KBM-7 (cell line): ENCODE measurements at regions not wholly inside any gene's neighbourhood (a gene's known extent, or its start where the extent isn't known, plus 50 kb on each side); places are given as distances from the start of the nearest gene placed in this dataset.

Source experiments
- DNase-seq: peaks from one replicate; pipeline ENCODE4 v3.0.0-alpha.2; 2015
- in situ Hi-C: fragments of 300-500 bp; cut with MboI; formaldehyde crosslinking; loops from 2 replicates; pipeline ENCODE4 v1.14.3; 2020; ENCODE audit warnings: low sequenced_read_pairs, low pct_unique_long_range_greater_than_20kb, mixed read lengths

GRCh38 chr5:158644301-158644700 is 455.4 kb downstream of the EBF1 start:
- in situ Hi-C loops: no loop called here
- no peak for DNase-seq

- in situ Hi-C loops: no loop called here
- no peak for DNase-seq
These were observed 455.9 kb downstream of the EBF1 start for GRCh38 chr5:158643840-158644239.

GRCh38 chr5:158642879-158643278 is 456.8 kb downstream of the EBF1 start:
- DNase-seq: no peak
- in situ Hi-C loops: no loop called here

- in situ Hi-C loops: no loop called here
- DNase-seq: no peak
These were observed 458.7 kb downstream of the EBF1 start for GRCh38 chr5:158641016-158641415.

- no peak for DNase-seq
- in situ Hi-C loops: no loop called here
These were observed 459.1 kb downstream of the EBF1 start for GRCh38 chr5:158640593-158640980.

GRCh38 chr5:158639881-158640592 is 459.7 kb downstream of the EBF1 start:
- no peak for DNase-seq
- in situ Hi-C loops: no loop called here

GRCh38 chr5:158638396-158638795 is 461.3 kb downstream of the EBF1 start:
- DNase-seq: no peak
- in situ Hi-C loops: no loop called here

GRCh38 chr5:158637039-158637438 is 462.7 kb downstream of the EBF1 start:
- in situ Hi-C loops: no loop called here
- no peak for DNase-seq

GRCh38 chr5:158635565-158635964 is 464.2 kb downstream of the EBF1 start:
- in situ Hi-C loops: no loop called here
- DNase-seq: no peak

GRCh38 chr5:158634714-158635113 is 465.0 kb downstream of the EBF1 start:
- in situ Hi-C loops: no loop called here
- no peak for DNase-seq

- no peak for DNase-seq
- in situ Hi-C loops: no loop called here
These were observed 470.0 kb downstream of the EBF1 start for GRCh38 chr5:158629591-158630312.

- in situ Hi-C loops: no loop called here
- DNase-seq: no peak
These were observed 473.0 kb downstream of the EBF1 start for GRCh38 chr5:158626718-158627117.

GRCh38 chr5:158623971-158624370 is 475.7 kb downstream of the EBF1 start:
- in situ Hi-C loops: no loop called here
- no peak for DNase-seq

- in situ Hi-C loops: no loop called here
- no peak for DNase-seq
These were observed 478.3 kb downstream of the EBF1 start for GRCh38 chr5:158621391-158621790.

- no peak for DNase-seq
- in situ Hi-C loops: no loop called here
These were observed 480.5 kb downstream of the EBF1 start for GRCh38 chr5:158619083-158619788.

- in situ Hi-C loops: no loop called here
- no peak for DNase-seq
These were observed 481.5 kb downstream of the EBF1 start for GRCh38 chr5:158618256-158618655.

GRCh38 chr5:158616707-158617106 is 483.0 kb downstream of the EBF1 start:
- in situ Hi-C loops: no loop called here

GRCh38 chr5:158614951-158615350 is 484.8 kb downstream of the EBF1 start:
- in situ Hi-C loops: no loop called here
- DNase-seq: no peak

More at GRCh38 chr5:158616707-158617106, 483.0 kb downstream of the EBF1 start:
- no peak for DNase-seq

GRCh38 chr5:158611581-158611980 is 488.1 kb downstream of the EBF1 start:
- in situ Hi-C loops: no loop called here
- no peak for DNase-seq

GRCh38 chr5:158610051-158610415 is 489.7 kb downstream of the EBF1 start:
- in situ Hi-C loops: no loop called here
- no peak for DNase-seq
